ENCODE measurements at regions not wholly inside any gene's neighbourhood (a gene's known extent, or its start where the extent isn't known, plus 50 kb on each side); places are given as distances from the start of the nearest gene placed in this dataset.
A peak's percentile ranks its signal among the peaks of the same experiment; 100 is the strongest.

GRCh38 chr4:107304699-107305286 lies 268.7 kb upstream of the DKK2 start:
- H3K4me1 ChIP-seq (replicated peaks), result no peaks in the 10 kb centered on the region
- H3K4me3 ChIP-seq, result no peak overlapping the region
- H3K9me3 ChIP-seq (replicated peaks), result no peaks in the 10 kb centered on the region
- H3K27me3 ChIP-seq (replicated peaks), result no peaks in the 10 kb centered on the region
- no peaks in the 10 kb centered on the region for H3K36me3 ChIP-seq
- no peak overlapping the region for H3K27ac ChIP-seq
- no peak for DNase-seq (ENCODE audit: low read depth in 1 of 2, low spot score in 2 of 2)

- Histone ChIP-seq H3K27ac (no peak overlapping the region), H3K27me3 (replicated peaks) (no peaks in the 10 kb centered on the region), H3K4me3 (no peak overlapping the region), H3K9me3 (replicated peaks) (no peaks in the 10 kb centered on the region), H3K4me1 (replicated peaks) (0 out of 2 replicates have a peak, but pooled peaks cover 5% of the 10 kb centered on the region), H3K36me3 (no peaks in the 10 kb centered on the region)
- no peak for DNase-seq (ENCODE audit: low read depth in 1 of 2, low spot score in 2 of 2)
These were observed 263.5 kb upstream of the DKK2 start for GRCh38 chr4:107299646-107300045.

- H3K4me3 ChIP-seq, result no peak overlapping the region
- DNase-seq (ENCODE audit: low read depth in 1 of 2, low spot score in 2 of 2), result no peak
These were observed 256.9 kb upstream of the DKK2 start for GRCh38 chr4:107292979-107293378.

GRCh38 chr4:107283587-107284559 lies 247.8 kb upstream of the DKK2 start:
- H3K4me1 ChIP-seq (replicated peaks), result peaks cover 47% of the 10 kb centered on the region
- peak; percentile 83 to 91 for DNase-seq (ENCODE audit: low read depth in 1 of 2, low spot score in 2 of 2)
- peak overlapping the region; percentile 85 for H3K27ac ChIP-seq
- no peaks in the 10 kb centered on the region for H3K9me3 ChIP-seq (replicated peaks)
- no peaks in the 10 kb centered on the region for H3K27me3 ChIP-seq (replicated peaks)
- H3K4me3 ChIP-seq, result peak overlapping the region; percentile 13; the same call in 1 of the 2 replicates
- H3K36me3 ChIP-seq, result no peaks in the 10 kb centered on the region

More at GRCh38 chr4:107292979-107293378, 256.9 kb upstream of the DKK2 start:
- Histone ChIP-seq H3K4me1 (replicated peaks) (no peaks in the 10 kb centered on the region), H3K27me3 (replicated peaks) (no peaks in the 10 kb centered on the region), H3K36me3 (no peaks in the 10 kb centered on the region), H3K27ac (no peak overlapping the region), H3K9me3 (replicated peaks) (no peaks in the 10 kb centered on the region)

- Histone ChIP-seq H3K27ac (peak overlapping the region; percentile 71), H3K36me3 (no peaks in the 10 kb centered on the region), H3K27me3 (replicated peaks) (no peaks in the 10 kb centered on the region), H3K9me3 (replicated peaks) (no peaks in the 10 kb centered on the region), H3K4me1 (replicated peaks) (peaks cover 58% of the 10 kb centered on the region), H3K4me3 (no peak overlapping the region)
- peak in 1 of 2 experiments; percentile 71 for DNase-seq (ENCODE audit: low read depth in 1 of 2, low spot score in 2 of 2)
These were observed 243.6 kb upstream of the DKK2 start for GRCh38 chr4:107279733-107280132.

- Histone ChIP-seq H3K9me3 (replicated peaks) (no peaks in the 10 kb centered on the region), H3K27me3 (replicated peaks) (no peaks in the 10 kb centered on the region), H3K36me3 (no peaks in the 10 kb centered on the region), H3K4me3 (no peak overlapping the region), H3K27ac (peak overlapping the region; percentile 71), H3K4me1 (replicated peaks) (peaks cover 51% of the 10 kb centered on the region)
- DNase-seq (ENCODE audit: low read depth in 1 of 2, low spot score in 2 of 2), result peak in 1 of 2 experiments; percentile 69
These were observed 242.8 kb upstream of the DKK2 start for GRCh38 chr4:107278791-107279483.

GRCh38 chr4:107276052-107276451 lies 239.9 kb upstream of the DKK2 start:
- DNase-seq (ENCODE audit: low read depth in 1 of 2, low spot score in 2 of 2), result no peak
- no peak overlapping the region for H3K27ac ChIP-seq
- H3K4me3 ChIP-seq, result no peak overlapping the region
- no peaks in the 10 kb centered on the region for H3K36me3 ChIP-seq
- no peaks in the 10 kb centered on the region for H3K9me3 ChIP-seq (replicated peaks)
- H3K27me3 ChIP-seq (replicated peaks), result no peaks in the 10 kb centered on the region
- peaks cover 33% of the 10 kb centered on the region for H3K4me1 ChIP-seq (replicated peaks)

- no peak overlapping the region for H3K4me3 ChIP-seq
- no peak for DNase-seq (ENCODE audit: low read depth in 1 of 2, low spot score in 2 of 2)
- no peaks in the 10 kb centered on the region for H3K36me3 ChIP-seq
- peaks cover 25% of the 10 kb centered on the region for H3K4me1 ChIP-seq (replicated peaks)
- H3K27ac ChIP-seq, result no peak overlapping the region
- no peaks in the 10 kb centered on the region for H3K9me3 ChIP-seq (replicated peaks)
- H3K27me3 ChIP-seq (replicated peaks), result no peaks in the 10 kb centered on the region
These were observed 239.1 kb upstream of the DKK2 start for GRCh38 chr4:107275225-107275624.

GRCh38 chr4:107270614-107271013 lies 234.5 kb upstream of the DKK2 start:
- no peak overlapping the region for H3K27ac ChIP-seq
- H3K9me3 ChIP-seq (replicated peaks), result no peaks in the 10 kb centered on the region
- H3K4me1 ChIP-seq (replicated peaks), result no peaks in the 10 kb centered on the region
- H3K27me3 ChIP-seq (replicated peaks), result no peaks in the 10 kb centered on the region
- no peaks in the 10 kb centered on the region for H3K36me3 ChIP-seq
- H3K4me3 ChIP-seq, result no peak overlapping the region
- no peak for DNase-seq (ENCODE audit: low read depth in 1 of 2, low spot score in 2 of 2)

GRCh38 chr4:107269175-107269574 lies 233.1 kb upstream of the DKK2 start:
- H3K4me1 ChIP-seq (replicated peaks), result no peaks in the 10 kb centered on the region
- no peak for DNase-seq (ENCODE audit: low read depth in 1 of 2, low spot score in 2 of 2)
- no peak overlapping the region for H3K27ac ChIP-seq
- no peaks in the 10 kb centered on the region for H3K9me3 ChIP-seq (replicated peaks)
- no peaks in the 10 kb centered on the region for H3K27me3 ChIP-seq (replicated peaks)
- no peaks in the 10 kb centered on the region for H3K36me3 ChIP-seq
- H3K4me3 ChIP-seq, result no peak overlapping the region

GRCh38 chr4:107265859-107266258 lies 229.7 kb upstream of the DKK2 start:
- no peaks in the 10 kb centered on the region for H3K36me3 ChIP-seq
- no peak overlapping the region for H3K4me3 ChIP-seq
- 0 out of 2 replicates have a peak, but pooled peaks cover 3% of the 10 kb centered on the region for H3K4me1 ChIP-seq (replicated peaks)
- no peaks in the 10 kb centered on the region for H3K27me3 ChIP-seq (replicated peaks)
- H3K9me3 ChIP-seq (replicated peaks), result no peaks in the 10 kb centered on the region
- no peak overlapping the region for H3K27ac ChIP-seq
- no peak for DNase-seq (ENCODE audit: low read depth in 1 of 2, low spot score in 2 of 2)

- Histone ChIP-seq H3K4me3 (no peak overlapping the region), H3K4me1 (replicated peaks) (0 out of 2 replicates have a peak, but pooled peaks cover 3% of the 10 kb centered on the region), H3K36me3 (no peaks in the 10 kb centered on the region), H3K27ac (no peak overlapping the region), H3K27me3 (replicated peaks) (no peaks in the 10 kb centered on the region), H3K9me3 (replicated peaks) (no peaks in the 10 kb centered on the region)
- DNase-seq (ENCODE audit: low read depth in 1 of 2, low spot score in 2 of 2), result no peak
These were observed 225.2 kb upstream of the DKK2 start for GRCh38 chr4:107261241-107261874.

GRCh38 chr4:107258359-107258758 lies 222.2 kb upstream of the DKK2 start:
- Histone ChIP-seq H3K9me3 (replicated peaks) (no peaks in the 10 kb centered on the region), H3K27me3 (replicated peaks) (no peaks in the 10 kb centered on the region), H3K4me1 (replicated peaks) (0 out of 2 replicates have a peak, but pooled peaks cover 3% of the 10 kb centered on the region), H3K4me3 (no peak overlapping the region), H3K36me3 (no peaks in the 10 kb centered on the region), H3K27ac (no peak overlapping the region)
- DNase-seq (ENCODE audit: low read depth in 1 of 2, low spot score in 2 of 2), result no peak
